Medulla oblongata (tissue), 1 donor: ENCODE measurements at regions not wholly inside any gene's neighbourhood (a gene's known extent, or its start where the extent isn't known, plus 50 kb on each side); places are given as distances from the start of the nearest gene placed in this dataset.

ENCODE experiments used
- DNase-seq: peaks from one replicate; pipeline ENCODE4 v3.0.0-alpha.2; 2015; ENCODE audit errors: extremely low spot score

DNA sequence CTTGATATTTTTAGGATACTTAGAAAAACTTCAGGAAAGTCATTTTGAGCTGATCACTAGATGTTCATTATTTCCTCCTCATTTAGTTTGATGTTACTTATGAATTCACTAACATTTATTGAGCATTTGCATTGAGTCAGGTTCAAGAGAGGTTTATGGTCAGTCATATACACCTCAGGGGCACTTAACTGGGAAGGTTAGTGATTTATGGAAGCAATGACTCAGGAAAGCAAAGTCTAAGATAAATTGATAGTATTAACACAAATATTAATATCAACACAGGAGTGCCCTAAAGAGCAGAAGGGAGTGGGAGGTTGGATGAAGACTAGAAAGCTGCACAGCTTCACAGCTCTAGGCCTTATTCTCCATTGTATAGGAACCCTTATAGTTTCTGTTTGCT is 177.0 kb upstream of the TNFAIP3 start:
- no peak for DNase-seq

DNA sequence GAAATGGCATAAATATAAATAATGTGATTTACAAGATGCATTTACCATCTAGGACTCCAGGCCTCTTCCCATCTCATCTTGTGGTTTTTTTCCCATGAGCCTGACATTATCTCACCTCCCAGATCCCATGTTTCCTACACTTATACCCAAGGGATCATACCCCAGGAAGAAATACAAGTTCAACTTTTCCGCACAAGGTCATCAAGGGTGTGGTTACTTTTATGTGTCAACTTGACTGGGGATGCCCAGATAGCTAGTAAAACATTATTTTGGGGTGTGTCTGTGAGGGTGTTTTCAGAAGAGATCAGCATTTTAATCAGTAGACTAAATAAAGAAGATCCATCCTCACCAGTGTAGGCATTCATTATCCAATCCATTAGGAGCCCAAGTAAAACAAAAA is 176.3 kb upstream of the TNFAIP3 start:
- no peak for DNase-seq

DNA sequence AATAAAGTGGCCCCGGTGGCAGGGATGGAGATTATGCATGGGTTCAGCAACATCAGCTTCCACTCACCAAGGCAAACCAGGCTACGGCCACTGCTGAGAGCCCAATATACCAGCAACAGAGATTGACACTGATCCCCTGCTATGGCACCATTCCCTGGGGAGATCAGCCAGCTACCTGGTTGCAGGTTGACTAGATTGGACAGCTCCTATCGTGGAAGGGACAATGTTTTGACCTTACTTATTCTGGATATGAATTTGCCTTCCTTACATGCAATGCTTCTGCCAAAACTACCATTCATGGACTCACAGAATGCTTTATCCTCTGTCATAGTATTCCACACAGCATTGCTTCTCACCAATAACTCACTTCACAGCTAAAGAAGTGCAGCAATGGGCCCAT is 174.8 kb upstream of the TNFAIP3 start:
- DNase-seq = no peak

DNA sequence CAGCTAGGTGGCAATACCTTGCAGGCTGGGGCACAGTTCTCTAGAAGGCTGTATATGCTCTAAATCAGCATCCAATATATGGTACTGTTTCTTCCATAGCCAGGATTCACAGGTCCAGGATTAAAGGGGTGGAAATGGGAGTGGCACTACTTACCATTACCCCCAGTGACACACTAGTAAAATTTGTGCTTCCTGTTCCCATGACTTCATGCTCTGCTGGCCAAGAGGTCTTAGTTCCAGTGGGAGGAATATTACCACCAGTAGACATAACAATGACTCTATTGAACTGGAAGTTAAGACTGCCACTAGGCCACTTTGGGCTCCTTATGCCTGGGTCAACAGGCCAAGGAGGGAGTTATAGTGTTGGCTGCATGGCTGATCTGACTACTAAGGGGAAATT is 174.3 kb upstream of the TNFAIP3 start:
- no peak for DNase-seq

DNA sequence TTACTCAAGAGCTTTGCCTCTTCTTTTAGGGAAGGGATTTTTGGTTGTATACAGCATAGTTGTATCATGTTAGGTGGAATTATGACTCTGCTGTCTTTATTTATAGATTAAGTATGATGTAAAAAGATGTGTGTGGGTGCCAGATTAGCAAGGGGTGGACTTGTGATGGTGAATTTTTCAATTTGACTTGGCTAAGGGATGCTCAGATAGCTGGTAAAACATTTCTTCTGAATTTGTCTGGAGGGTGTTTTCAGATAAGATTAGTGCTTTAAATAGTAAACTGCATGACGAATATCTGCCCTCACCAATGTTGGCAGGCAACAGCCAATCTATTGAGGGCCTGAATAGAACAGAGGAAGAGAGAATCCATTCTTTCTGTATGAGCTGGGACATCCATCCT is 173.3 kb upstream of the TNFAIP3 start:
- DNase-seq = no peak

DNA sequence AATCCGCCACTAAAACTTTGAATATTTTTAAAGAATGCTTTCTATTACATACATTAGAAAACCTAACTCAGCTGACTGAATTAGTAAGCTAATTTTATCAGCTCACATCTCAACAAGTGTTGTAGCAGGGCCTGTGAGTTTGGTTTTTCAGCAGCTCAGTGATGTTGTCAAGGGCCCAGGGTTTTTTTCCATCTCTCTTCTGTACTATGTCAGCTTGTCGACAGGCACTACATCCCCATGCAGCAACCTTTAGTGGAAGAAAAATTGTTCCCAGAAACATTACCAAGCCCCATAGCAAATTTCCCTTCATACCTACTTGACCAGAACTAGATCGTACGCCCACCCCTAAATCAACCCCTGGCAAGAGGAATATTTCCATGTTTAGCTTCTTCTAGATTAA is 170.3 kb upstream of the TNFAIP3 start:
- DNase-seq = no peak

DNA sequence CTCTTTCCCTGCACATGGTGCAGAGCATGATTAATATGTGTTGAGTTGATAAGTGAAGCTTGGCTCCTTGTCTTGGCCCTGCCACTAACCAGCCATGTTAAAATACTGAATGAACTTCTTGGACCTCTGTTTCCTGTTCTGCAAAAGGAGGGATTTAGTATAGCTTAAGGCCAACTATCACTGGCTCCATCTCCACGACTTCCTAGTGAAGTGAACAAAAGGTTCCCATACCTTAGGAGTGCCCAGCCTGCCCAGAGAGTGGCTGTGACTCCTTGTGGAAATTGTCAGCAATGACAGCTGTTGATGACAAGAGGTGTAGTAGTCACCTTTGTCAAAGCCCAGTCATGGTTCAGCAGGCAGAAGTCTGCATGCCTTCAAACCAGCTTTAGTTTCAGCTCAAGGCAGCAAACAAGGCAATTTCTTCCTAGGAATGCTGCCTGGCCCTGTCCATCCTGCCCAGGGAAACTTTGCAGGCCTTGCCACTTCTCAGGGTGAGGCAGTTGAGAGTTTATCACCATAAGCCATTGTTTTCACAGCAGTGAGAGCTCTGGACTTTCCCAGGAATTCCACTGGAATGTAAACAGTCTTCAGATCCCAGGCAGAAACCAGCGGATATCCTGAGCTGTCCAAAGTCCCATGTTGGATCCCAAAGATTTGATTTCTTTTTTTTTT is 169.7 kb upstream of the TNFAIP3 start:
- DNase-seq = no peak

DNA sequence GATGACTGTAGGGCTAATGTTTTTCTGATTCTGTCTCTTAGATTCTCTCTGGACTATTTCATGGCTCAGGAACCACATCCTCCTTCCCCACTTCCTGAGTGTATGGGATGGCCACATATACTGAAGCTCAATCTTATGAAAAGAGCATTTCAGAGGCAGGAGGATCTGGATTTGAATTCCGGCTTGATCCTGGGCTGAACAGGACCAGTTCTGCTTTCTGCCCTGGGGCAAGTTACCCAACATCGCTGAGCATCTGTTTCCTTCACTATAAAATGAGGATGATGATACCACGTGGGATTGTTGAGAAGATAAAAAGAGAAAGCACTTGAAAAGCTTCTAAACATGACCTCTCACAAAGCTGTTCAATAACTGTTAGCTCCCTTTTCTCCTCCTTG is 168.4 kb upstream of the TNFAIP3 start:
- peak; percentile 80 for DNase-seq

DNA sequence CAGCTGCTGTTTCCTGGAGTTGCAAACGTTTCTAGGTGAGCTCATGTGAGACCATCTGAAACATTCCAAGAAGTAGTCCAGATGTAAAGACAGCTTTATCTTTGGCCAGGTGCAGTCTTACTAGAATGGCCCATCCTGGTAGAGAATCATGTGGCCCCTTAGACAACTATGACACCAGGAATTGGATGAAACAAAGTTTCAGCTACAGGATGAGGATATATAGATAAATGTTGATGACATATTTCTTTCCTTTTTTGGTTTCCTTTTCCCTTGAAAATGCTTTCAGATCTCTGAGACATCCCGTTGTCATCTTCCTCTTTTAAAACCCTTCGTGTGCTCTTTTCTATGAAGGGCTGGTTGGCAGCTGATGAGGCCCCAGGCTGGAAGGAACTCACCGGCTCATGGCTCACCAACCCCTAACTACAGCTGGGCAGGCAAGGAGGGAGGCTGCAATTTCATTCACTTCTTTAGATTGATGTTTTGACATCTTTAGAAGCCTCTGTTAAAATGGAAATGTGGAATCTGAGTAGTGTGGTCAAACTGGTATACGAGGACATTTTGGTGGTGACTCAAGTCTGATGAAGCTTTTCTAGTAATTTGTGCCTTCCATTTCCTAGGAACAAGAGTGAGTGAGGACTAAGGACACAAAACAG is 167.9 kb upstream of the TNFAIP3 start:
- peak; percentile 63 for DNase-seq

DNA sequence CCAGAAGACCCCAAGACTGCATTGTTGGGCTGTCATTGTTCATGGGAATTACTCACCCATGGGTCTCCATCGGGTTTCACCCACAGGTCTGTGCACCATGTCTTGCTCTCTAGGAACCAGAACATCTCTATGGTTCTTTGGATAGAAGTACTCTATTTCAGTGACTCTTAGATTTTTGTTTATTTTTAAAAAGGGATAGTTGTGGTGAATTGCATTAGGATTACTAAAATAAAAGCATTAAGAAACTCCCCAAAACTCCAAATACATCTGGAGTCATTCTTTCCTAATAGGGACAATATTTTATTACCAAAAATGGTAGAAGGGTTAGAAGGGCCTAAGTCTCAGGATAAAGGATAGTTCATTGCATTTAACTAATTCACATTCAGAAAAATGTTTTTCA is 166.9 kb upstream of the TNFAIP3 start:
- no peak for DNase-seq

DNA sequence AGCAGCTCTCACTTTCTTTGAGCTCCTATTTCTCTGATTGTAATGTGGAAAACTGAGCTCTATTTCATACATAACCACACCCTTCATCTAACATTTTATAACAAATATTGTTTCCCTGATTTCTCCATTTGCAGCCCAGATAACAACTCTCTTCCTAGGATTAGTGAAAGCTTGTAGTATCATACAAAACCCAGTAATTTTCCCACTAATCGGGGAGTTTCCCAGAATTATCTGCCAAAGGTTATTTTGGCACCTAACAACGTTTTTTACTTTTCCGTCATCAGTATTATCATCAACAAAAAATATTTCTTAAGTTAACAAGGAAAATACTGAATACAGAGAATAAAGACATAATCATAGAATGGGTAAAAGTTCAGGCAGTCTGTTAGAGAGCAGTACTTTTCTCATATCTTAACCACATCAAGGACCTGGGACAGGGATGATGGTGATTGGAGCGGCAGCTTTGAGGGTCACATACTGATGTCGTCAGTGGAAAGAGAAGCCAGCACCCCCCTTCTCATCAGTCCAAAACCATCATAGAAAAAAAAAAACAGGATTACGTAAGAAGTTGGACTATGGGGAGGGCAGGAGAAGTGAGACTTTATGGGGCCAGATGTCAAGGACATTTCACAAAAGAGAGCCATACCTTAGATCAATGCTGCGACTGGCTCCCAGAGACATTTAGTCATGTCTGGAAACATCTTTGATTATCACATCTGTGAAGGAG is 166.1 kb upstream of the TNFAIP3 start:
- DNase-seq = no peak

DNA sequence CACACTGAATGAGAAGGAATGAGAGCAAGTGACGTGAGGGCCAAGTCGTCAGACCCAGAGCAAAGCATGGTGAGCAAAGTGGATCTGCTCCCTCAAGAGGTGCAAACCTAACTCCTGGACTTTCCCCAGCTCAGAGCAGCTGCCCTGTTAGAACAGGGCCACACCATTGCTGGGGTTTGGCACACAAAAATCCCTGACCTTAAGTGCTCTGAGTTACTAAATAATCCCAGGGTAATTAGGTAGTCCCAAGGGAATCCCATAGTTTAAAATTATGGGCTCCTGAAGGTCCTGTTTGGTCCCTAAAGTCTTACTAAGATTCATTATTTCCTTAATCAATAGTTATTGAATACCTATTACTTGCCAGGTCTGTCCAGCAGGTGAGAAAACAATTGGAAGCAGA is 165.1 kb upstream of the TNFAIP3 start:
- DNase-seq = no peak

DNA sequence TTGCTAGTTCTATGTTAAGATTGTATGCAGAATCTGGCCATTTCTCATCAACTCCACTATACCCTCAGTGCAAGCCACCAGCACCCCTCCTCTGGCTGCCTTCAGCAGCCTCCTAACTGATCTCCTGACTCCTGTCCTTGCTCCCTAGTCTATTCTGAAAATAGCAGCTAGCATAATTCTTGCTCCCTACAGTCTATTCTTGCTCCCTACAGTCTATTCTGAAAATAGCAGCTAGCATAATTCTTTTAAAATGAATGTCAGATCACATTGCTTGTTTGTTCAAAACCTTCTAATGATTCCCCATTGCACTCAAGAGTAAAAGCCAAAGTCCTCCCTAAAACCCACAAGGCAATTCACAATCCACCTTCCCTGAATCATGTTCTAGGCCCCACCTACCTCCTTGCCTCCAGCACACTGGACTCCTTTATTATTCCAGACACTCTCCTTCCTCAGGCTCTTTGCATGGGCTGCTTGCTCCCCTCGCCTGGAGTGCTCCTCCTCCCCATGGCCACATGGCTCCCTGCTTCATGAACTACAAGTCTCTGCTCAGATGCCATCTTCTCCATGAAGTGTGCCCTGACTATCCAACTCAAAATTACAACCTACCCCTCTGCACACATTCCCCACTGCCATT is 164.2 kb upstream of the TNFAIP3 start:
- DNase-seq = no peak

DNA sequence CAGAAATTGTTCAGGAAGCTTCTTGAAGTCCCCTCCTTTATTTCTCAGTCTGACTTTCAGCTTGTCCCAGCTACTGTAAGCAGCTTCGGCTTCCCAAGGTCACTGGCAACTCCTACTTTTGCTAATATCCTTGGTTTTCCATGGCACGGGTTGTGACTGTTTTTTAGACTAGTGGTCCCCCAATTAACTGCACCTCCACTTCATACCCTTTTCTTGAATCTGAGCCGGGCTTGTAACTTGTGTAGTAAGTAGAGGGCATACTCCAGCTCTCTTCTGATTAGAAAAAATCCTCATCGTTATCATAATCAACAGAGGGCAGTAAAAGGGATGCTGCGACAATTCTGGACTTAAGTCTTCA is 162.3 kb upstream of the TNFAIP3 start:
- no peak for DNase-seq

DNA sequence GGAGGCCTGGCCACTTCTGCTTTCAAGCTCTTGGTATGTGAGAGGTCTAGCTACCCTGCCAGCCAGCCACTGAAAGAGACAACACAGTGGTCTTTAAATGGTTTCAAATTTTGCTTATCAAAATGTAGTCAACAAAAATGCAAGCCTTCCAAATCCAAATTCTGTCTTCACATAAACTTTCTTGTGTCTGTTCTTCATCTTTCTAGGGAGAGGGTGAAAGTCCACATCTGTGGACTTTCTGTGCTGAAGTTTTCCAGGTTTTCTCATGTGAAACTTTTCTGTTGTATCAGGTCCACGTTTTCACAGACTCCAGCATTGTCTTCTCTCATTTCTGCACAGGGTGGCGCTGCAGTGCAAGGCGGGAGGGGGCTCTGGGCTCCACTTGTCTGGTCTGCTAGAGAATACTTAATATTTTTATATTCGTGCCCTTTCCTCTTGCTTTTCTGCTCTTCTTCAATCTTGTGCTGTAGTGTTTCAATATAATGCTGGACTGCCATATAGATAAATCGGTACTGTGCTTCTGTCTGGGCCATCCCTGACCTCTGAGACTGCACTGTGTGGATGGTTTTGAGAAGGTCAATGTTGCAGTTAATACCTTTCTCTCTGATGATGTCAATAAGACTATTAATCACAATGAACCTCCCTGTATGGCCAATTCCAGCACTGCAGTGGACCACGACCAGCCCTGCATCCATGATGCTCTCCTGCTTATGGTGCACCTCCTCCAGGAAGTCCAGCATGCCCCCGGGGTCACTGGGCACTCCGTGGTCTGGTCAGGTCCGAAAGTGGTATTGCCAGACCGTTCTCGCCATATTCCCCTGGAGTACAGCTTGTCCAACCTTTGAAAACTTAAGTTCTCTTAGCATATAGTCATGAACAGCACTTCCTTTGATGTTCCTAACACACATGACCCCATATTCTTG is 161.6 kb upstream of the TNFAIP3 start:
- DNase-seq = peak; percentile 53

DNA sequence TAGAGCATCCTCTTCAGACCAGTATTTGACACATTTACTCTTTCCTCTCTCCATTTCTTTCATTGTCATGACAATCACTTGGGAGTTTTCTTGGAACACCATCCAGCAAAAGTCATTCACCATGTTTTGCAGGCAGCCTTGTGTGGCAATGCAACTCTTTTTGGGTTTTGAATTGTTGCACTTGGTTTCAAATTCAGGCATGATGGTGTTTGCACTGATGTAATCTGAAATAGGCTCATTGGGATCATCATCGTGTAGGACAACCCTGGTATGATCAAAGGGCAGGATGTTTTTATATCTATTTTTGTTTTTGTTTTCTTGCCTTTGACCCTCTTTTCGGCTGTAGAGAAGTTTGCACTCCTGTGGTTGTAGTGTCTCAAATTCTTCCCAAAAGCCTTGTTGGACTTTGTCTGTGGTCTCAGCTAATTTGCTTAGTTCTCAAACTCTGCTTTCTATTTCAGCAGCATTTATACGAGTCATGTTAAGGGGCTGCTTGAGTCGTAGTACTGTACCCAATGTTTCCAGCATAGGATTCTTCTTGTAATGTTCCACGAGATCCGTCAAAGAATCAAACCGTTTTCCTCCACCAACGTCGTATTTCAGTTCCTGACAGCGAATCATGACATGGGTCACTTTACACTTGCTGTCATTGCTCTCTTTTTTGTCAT is 160.8 kb upstream of the TNFAIP3 start:
- no peak for DNase-seq

DNA sequence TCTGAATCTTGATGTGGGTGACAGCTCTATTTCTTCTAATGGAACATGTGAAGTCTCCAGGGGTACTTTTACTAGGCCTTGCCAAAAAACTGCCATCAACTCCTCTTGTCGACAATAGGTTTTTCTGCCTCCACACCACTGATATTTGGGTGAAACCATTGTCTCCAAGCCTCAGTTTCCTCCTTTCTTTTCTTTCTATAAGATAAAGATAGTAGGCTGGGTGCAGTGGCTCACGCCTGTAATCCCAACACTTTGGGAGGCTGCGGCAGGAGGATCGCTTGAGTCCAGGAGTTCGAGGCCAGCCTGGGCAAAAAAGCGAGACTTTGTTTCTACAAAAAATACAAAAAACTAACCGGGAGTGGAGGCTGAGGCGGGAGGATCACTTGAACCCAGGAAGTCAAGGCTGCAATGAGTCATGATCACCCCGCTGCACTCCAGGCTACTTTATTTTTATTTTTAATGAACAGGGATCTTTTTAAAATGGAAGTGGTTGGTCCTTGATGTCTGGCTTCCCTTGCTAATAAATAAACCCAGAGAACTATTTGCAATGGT is 159.9 kb upstream of the TNFAIP3 start:
- no peak for DNase-seq

DNA sequence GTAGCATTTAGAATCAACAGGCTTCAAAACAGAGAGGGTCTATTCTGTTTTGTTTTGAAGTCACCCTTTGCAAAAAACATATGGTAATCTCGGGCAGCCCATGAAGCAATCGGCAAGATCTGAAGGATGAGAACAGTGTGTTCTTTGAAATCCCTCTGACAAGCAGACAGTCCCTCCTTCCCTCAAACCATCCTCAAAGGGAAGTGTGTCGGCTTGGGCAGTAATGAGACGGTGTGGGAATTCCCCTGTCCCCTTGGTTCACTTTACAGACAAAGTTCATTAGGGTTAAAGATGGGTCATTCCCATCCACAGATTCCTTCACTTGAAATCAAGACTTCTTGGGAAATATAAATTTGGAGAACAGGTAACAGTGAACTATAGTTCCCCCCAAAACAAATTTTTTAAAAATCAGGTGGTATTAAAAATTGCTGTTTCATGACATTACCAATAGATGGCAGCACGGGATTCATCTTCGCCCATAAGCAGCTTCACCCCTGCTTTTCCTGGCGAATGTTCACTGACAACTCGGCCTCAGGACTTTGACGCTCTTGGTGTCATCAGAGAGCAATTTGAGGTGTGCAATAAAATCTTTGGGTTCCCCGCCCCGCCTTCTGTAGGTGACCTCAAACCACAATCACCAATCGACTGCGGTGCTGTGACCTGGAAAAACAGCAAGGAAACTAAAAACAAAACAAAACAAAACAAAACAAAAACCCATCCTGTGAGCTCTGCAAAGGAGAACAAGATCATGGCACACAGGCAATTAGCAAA is 159.3 kb upstream of the TNFAIP3 start:
- peak; percentile 88 for DNase-seq

DNA sequence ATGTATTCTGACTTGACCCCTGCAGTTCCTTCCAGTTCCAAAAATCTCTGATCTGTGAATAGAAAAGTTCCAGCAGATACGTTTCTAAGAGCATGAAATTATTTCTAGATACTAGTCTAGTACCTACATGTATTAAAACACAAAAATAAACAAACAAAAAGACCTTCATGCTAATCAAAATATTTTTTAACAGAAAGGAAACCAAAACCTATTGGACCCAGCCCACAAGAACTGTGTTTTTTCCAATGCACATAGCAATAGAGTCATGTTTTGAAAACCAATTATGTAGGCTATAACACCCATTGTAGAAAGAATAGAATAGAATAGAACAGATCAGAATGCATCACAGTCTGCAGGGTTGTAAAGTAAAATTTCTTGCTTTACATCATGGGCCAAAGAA is 158.6 kb upstream of the TNFAIP3 start:
- DNase-seq = no peak
